Testis (tissue), 2 donors: ENCODE measurements at regions not wholly inside any gene's neighbourhood (a gene's known extent, or its start where the extent isn't known, plus 50 kb on each side); places are given as distances from the start of the nearest gene placed in this dataset.

Experiments
- DNase-seq: peaks from one replicate; pipeline ENCODE4 v3.0.0-alpha.2; 2019
- H3K27ac ChIP-seq, 2 donors: fragments of 200-600 bp; sonication (generic); one replicate each; pipeline ENCODE4 v1.5.1; 2019
- H3K27me3 ChIP-seq: fragments of 200-600 bp; sonication (generic); one replicate; pipeline ENCODE4 v1.5.1; 2019
- H3K36me3 ChIP-seq: fragments of 200-600 bp; sonication (generic); one replicate; pipeline ENCODE4 v1.5.1; 2017; ENCODE audit warnings: low read depth; ENCODE audit errors: missing control alignments
- H3K4me1 ChIP-seq: fragments of 200-600 bp; sonication (generic); one replicate; pipeline ENCODE4 v1.5.1; 2019
- H3K4me3 ChIP-seq, 2 donors: fragments of 200-600 bp; sonication (generic); one replicate each; pipeline ENCODE4 v1.5.1; 2017 to 2019
- H3K9me3 ChIP-seq: fragments of 200-600 bp; sonication (generic); one replicate; pipeline ENCODE4 v1.5.1; 2017
- POLR2A ChIP-seq: fragments of 450-650 bp; IDR thresholded peaks from one replicate; pipeline ENCODE4 v1.6.1; 2017; ENCODE audit warnings: antibody characterized with exemption, mild to moderate bottlenecking, moderate library complexity
- WGBS, 2 donors: methylation state at CpG; one replicate each; pipeline ENCODE4 v1.1.5; 2018; 5-methylcytosine and 5-hydroxymethylcytosine counted together
- intact Hi-C: fragments of 100-400 bp; cut with DNase I; formaldehyde crosslinking; loops from one replicate; pipeline ENCODE4 v1.15.1; 2023; ENCODE audit warnings: low total_unique reads
- TF ChIP-seq, protein P1 (sequence below), 3 experiments: fragments of 450-650 bp in 2 of 3; fragments of 200-600 bp in 1 of 3; sonication (generic) in 1 of 3; IDR thresholded peaks; one replicate each; pipeline ENCODE4 v1.5.1; 2016 to 2019; ENCODE audit warnings: antibody characterized with exemption in 3 of 3, mild to moderate bottlenecking in 2 of 3, moderate library complexity in 1 of 3

DNA sequence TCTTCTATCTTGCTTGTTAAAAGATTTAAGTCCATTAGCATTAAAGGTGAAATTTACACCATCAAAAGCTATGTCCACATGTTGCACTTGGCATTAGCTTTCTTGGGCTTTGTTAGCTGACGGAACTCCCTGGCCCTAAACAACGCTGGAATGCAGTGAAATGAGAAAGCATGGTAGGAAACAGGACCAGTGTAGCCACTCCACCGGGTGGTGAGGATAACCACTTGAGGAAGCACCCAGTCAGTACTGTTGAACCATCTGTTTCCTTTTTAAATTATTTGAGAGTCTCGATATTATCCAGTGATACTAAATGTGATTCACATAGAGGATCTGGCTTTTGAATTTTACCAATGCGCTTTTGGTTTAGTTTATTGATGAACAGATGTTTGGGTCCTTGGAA is 374.9 kb upstream of the NOX3 start:
- Histone ChIP-seq H3K4me3 (no peak overlapping the region), H3K9me3 (no peaks in the 10 kb centered on the region), H3K27ac (no peak overlapping the region), H3K36me3 (no peaks in the 10 kb centered on the region), H3K4me1 (no peaks in the 10 kb centered on the region), H3K27me3 (no peaks in the 10 kb centered on the region)
- intact Hi-C loops = no loop called here
- TF ChIP-seq POLR2A = no peak
- TF ChIP-seq, protein P1, sequence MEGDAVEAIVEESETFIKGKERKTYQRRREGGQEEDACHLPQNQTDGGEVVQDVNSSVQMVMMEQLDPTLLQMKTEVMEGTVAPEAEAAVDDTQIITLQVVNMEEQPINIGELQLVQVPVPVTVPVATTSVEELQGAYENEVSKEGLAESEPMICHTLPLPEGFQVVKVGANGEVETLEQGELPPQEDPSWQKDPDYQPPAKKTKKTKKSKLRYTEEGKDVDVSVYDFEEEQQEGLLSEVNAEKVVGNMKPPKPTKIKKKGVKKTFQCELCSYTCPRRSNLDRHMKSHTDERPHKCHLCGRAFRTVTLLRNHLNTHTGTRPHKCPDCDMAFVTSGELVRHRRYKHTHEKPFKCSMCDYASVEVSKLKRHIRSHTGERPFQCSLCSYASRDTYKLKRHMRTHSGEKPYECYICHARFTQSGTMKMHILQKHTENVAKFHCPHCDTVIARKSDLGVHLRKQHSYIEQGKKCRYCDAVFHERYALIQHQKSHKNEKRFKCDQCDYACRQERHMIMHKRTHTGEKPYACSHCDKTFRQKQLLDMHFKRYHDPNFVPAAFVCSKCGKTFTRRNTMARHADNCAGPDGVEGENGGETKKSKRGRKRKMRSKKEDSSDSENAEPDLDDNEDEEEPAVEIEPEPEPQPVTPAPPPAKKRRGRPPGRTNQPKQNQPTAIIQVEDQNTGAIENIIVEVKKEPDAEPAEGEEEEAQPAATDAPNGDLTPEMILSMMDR (IDR thresholded peaks at IDR 0.05) = no peak
- no peak for DNase-seq
- 91% methylated on average over 5 of the region's 5 CpGs for WGBS, 2 donors

DNA sequence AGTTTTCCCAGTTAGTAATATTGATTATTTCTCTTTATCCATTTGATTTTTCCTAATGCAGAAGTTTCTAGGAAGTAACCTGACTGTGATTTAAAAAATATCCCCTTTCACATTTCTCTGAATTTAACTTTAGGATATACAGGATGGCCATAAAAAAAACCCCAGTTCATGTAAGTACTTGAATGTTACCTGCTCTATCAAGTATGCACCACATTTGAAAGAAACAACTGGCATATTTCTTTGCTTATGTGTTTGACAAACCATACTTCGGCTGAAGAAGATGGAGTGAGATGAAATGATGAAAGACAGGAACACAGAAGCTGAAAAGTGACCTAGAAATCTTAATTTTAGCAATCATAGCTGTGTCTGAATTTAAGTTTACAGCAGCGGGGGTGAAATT is 374.0 kb upstream of the NOX3 start:
- WGBS, 2 donors = 90 to 97% methylated on average over 2 of the region's 2 CpGs
- no peaks in the 10 kb centered on the region for H3K4me1 ChIP-seq
- no peak overlapping the region for H3K4me3 ChIP-seq
- no peaks in the 10 kb centered on the region for H3K36me3 ChIP-seq
- no peak for TF ChIP-seq POLR2A
- no peak for DNase-seq
- H3K27ac ChIP-seq = no peak overlapping the region
- H3K9me3 ChIP-seq = no peaks in the 10 kb centered on the region
- intact Hi-C loops = no loop called here
- no peaks in the 10 kb centered on the region for H3K27me3 ChIP-seq

DNA sequence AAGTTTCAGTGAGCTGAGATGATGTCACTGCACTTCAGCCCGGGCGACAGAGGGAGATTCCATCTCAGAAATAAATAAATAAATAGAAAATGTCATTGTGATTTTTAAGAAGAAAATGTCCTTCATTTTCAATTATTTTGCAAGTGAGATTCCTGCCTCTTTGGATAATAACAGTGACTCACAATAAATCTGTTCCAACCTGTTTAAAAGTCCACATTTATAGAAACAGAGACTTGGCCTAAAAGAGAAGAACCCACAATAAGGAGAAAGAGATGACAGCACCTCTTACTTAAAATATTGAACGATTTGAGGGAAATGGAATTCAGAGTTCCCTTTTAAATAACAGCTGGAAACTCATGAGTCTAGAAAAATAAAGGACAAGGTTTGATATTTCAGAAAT is 373.4 kb upstream of the NOX3 start:
- Histone ChIP-seq H3K4me3 (no peak overlapping the region), H3K4me1 (no peaks in the 10 kb centered on the region), H3K27ac (no peak overlapping the region), H3K27me3 (no peaks in the 10 kb centered on the region), H3K36me3 (no peaks in the 10 kb centered on the region), H3K9me3 (no peaks in the 10 kb centered on the region)
- intact Hi-C loops = no loop called here
- whole genome bisulfite sequencing, 2 donors = 76 to 88% methylated on average over 3 of the region's 3 CpGs
- TF ChIP-seq, protein P1 (IDR thresholded peaks at IDR 0.05) = no peak
- TF ChIP-seq POLR2A = no peak
- no peak for DNase-seq

DNA sequence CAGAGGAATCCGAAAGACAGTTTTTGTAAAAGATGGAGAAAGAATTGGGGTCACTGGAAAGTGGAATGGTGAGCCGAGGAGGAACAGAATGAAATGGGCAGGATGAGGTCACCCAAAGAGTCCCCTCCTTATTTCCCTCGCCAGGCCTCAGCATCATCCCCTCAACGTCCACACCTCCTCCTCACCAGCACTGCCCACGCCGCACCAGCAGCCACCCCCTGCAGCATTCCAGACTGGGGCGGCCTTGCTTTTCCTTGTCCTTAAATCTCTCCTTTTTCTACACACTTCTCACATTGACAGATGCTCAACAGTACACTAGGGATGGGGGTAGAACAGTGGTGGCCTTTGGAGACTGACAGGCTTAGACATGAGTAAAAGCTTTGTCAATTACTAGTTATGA is 363.1 kb upstream of the NOX3 start:
- Histone ChIP-seq H3K9me3 (no peaks in the 10 kb centered on the region), H3K4me1 (no peaks in the 10 kb centered on the region), H3K27ac (no peak overlapping the region), H3K36me3 (no peaks in the 10 kb centered on the region), H3K27me3 (no peaks in the 10 kb centered on the region), H3K4me3 (no peak overlapping the region)
- no peak for DNase-seq
- 79 to 85% methylated on average over 7 of the region's 7 CpGs for WGBS, 2 donors
- TF ChIP-seq, protein P1 (IDR thresholded peaks at IDR 0.05) = no peak
- no peak for TF ChIP-seq POLR2A
- intact Hi-C loops = no loop called here

DNA sequence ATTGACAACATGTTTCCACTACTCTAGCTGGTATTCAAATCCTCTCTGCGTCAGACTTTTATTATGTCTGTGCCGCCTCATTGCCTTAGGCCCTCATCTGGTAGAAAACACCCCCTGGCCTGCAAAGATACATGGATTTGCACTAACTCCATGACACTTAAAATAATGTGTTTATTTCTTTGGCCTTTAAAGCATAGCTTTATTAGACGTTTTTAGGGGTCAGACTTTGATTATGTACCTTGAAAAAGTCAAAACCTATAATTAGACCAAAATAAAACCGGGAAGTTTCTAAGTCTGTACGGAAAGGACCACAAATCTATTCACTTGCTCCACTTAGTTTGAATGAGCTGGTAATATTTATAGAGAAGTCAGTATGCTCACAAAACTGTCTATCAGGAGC is 357.9 kb upstream of the NOX3 start:
- TF ChIP-seq POLR2A = no peak
- TF ChIP-seq, protein P1 (IDR thresholded peaks at IDR 0.05) = no peak
- DNase-seq = no peak
- H3K27me3 ChIP-seq = no peaks in the 10 kb centered on the region
- H3K27ac ChIP-seq = no peak overlapping the region
- intact Hi-C loops = no loop called here
- no peak overlapping the region for H3K4me3 ChIP-seq
- H3K4me1 ChIP-seq = no peaks in the 10 kb centered on the region
- H3K9me3 ChIP-seq = no peaks in the 10 kb centered on the region
- 84 to 88% methylated on average over 5 of the region's 5 CpGs for WGBS, 2 donors
- no peaks in the 10 kb centered on the region for H3K36me3 ChIP-seq
